Panc1 (cell line): ENCODE measurements at regions not wholly inside any gene's neighbourhood (a gene's known extent, or its start where the extent isn't known, plus 50 kb on each side); places are given as distances from the start of the nearest gene placed in this dataset.

Experiments
- ATAC-seq: fragments of 200-7000 bp; cut with Tn5 transposase; 2 replicates; pipeline ENCODE4 v1.9.1; 2020; ENCODE audit warnings: mild to moderate bottlenecking, moderate library complexity
- BruUV-seq: library from RNA; stranded (reverse); fragments of 400-500 nt; replicated peaks from 2 replicates; lab custom pipeline; 2021; lab: Mats Ljungman, UMichigan
- CTCF ChIA-PET: fragments of 300-600 bp; sonication (Branson Sonifier 250); formaldehyde crosslinking; loops from one replicate; lab custom pipeline; 2022; ENCODE audit warnings: antibody characterized with exemption; lab: Charles Lee
- POLR2A ChIA-PET: fragments of 300-600 bp; sonication (Branson Sonifier 250); formaldehyde crosslinking; loops from one replicate; lab custom pipeline; 2022; ENCODE audit warnings: antibody characterized with exemption; lab: Charles Lee
- DNase-seq: peaks from one replicate; pipeline ENCODE4 v3.0.0-alpha.2; 2010; ENCODE audit warnings: low read depth, low spot score
- H3K27ac ChIP-seq: 2 replicates; pipeline ENCODE4 v1.5.1; 2011; ENCODE audit warnings: mild to moderate bottlenecking, low read length, inconsistent platforms
- H3K27me3 ChIP-seq: fragments of 200-500 bp; sonication (Bioruptor generic); 2 replicates; pipeline ENCODE4 v1.6.0; 2014; ENCODE audit warnings: low read length, inconsistent platforms; ENCODE audit not compliant: control insufficient read depth, insufficient read depth
- H3K36me3 ChIP-seq: fragments of 200-500 bp; sonication (Bioruptor generic); 2 replicates; pipeline ENCODE4 v1.5.1; 2014; ENCODE audit warnings: inconsistent platforms, mild to moderate bottlenecking, low read length, moderate library complexity; ENCODE audit not compliant: control insufficient read depth, insufficient read depth
- H3K4me1 ChIP-seq: 2 replicates; pipeline ENCODE4 v1.5.1; 2011; ENCODE audit warnings: inconsistent platforms, mild to moderate bottlenecking, low read length, moderate library complexity; ENCODE audit not compliant: control insufficient read depth, insufficient read depth
- H3K4me3 ChIP-seq, 2 experiments: 2 replicates each; pipeline ENCODE4 v1.5.1; 2011 to 2012; ENCODE audit warnings: low read depth in 2 of 2, low read length in 2 of 2, mild to moderate bottlenecking in 2 of 2, inconsistent platforms in 1 of 2, moderate library complexity in 1 of 2
- H3K9me3 ChIP-seq: fragments of 200-500 bp; sonication (Bioruptor generic); 2 replicates; pipeline ENCODE4 v1.5.1; 2014; ENCODE audit warnings: low read depth, mild to moderate bottlenecking, inconsistent platforms, low read length, moderate library complexity; ENCODE audit not compliant: control insufficient read depth, insufficient read depth
- POLR2AphosphoS5 ChIP-seq: IDR thresholded peaks from 2 replicates; pipeline ENCODE4 v1.6.1; 2012; ENCODE audit warnings: mild to moderate bottlenecking, low read depth, low read length, moderate library complexity
- SIN3A ChIP-seq: IDR thresholded peaks from 2 replicates; pipeline ENCODE4 v1.6.1; 2012; ENCODE audit warnings: low read depth, mild to moderate bottlenecking, low read length, moderate library complexity, borderline replicate concordance; ENCODE audit not compliant: insufficient read depth
- TCF7L2 ChIP-seq: IDR thresholded peaks from 2 replicates; pipeline ENCODE4 v1.6.1; 2011; ENCODE audit warnings: mild to moderate bottlenecking, low read depth, low read length, inconsistent platforms
- in situ Hi-C: cut with HindIII; loops from 2 replicates; pipeline ENCODE4 v1.10.0; 2016; ENCODE audit warnings: low sequenced_read_pairs, low pct_unique_long_range_greater_than_20kb
- intact Hi-C: fragments of 100-400 bp; cut with micrococcal nuclease; formaldehyde crosslinking; loops from one replicate; pipeline ENCODE4 v1.10.0; 2022; ENCODE audit not compliant: unreplicated experiment
- TF ChIP-seq, protein P1 (sequence below), 2 experiments: IDR thresholded peaks; 2 replicates each; pipeline ENCODE4 v1.6.1; 2011 to 2012; ENCODE audit warnings: low read depth in 2 of 2, control low read depth in 1 of 2, low read length in 1 of 2, mild to moderate bottlenecking in 1 of 2, moderate library complexity in 1 of 2; ENCODE audit not compliant: insufficient read depth in 1 of 2
- TF ChIP-seq, protein P2 (sequence below): fragments of 450-650 bp; IDR thresholded peaks from 2 replicates; pipeline ENCODE4 v1.5.1; 2017; ENCODE audit warnings: mild to moderate bottlenecking

DNA sequence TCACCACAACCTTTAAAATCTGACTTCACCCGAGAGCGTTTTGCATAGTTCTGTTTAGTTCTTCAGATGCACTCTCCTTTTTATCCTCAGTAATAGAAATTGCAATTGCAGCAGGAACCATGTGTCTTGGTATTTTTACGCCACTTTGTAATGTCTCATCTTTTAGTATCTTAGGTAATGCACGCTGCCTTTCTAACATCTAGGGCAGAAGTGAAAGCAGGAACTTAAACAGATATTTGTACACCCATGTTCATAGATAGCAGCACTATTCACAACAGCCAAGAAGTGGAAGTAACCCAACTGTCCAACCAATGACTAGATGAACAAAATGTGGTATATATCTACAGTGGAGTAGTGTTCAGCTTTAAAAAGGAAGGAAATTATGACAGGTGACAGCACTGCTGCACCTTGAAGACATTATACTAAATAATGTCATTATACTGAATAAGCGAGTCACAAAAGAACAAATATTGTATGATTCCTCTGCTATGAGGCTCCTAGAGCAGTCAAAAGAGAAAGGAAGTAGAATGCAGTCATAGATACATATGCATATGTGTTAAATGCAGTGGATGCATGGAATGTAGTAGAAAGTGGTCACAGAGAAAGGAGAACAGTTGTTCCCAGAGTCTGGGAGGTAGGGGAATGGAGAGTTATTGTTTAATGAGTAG is 105.9 kb upstream of the GJB6 start:
- in situ Hi-C loops (no loop called here), intact Hi-C loops (no loop called here)
- no peaks in the 10 kb centered on the region for H3K9me3 ChIP-seq
- BruUV-seq = no TSS peak
- no peaks in the 10 kb centered on the region for H3K36me3 ChIP-seq
- ChIA-PET CTCF (no interaction called here), POLR2A (no interaction called here)
- no peak for ATAC-seq
- no peaks in the 10 kb centered on the region for H3K4me1 ChIP-seq
- H3K27ac ChIP-seq = no peak overlapping the region
- no peak overlapping the region for H3K4me3 ChIP-seq
- TF ChIP-seq POLR2AphosphoS5 (no peak), SIN3A (no peak), TCF7L2 (no peak)
- TF ChIP-seq, protein P1, sequence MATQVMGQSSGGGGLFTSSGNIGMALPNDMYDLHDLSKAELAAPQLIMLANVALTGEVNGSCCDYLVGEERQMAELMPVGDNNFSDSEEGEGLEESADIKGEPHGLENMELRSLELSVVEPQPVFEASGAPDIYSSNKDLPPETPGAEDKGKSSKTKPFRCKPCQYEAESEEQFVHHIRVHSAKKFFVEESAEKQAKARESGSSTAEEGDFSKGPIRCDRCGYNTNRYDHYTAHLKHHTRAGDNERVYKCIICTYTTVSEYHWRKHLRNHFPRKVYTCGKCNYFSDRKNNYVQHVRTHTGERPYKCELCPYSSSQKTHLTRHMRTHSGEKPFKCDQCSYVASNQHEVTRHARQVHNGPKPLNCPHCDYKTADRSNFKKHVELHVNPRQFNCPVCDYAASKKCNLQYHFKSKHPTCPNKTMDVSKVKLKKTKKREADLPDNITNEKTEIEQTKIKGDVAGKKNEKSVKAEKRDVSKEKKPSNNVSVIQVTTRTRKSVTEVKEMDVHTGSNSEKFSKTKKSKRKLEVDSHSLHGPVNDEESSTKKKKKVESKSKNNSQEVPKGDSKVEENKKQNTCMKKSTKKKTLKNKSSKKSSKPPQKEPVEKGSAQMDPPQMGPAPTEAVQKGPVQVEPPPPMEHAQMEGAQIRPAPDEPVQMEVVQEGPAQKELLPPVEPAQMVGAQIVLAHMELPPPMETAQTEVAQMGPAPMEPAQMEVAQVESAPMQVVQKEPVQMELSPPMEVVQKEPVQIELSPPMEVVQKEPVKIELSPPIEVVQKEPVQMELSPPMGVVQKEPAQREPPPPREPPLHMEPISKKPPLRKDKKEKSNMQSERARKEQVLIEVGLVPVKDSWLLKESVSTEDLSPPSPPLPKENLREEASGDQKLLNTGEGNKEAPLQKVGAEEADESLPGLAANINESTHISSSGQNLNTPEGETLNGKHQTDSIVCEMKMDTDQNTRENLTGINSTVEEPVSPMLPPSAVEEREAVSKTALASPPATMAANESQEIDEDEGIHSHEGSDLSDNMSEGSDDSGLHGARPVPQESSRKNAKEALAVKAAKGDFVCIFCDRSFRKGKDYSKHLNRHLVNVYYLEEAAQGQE (IDR thresholded peaks at IDR 0.05; ENCODE audit: insufficient read depth in 1 of 2, low read depth in 2 of 2, low read length in 1 of 2) = no peak
- TF ChIP-seq, protein P2, sequence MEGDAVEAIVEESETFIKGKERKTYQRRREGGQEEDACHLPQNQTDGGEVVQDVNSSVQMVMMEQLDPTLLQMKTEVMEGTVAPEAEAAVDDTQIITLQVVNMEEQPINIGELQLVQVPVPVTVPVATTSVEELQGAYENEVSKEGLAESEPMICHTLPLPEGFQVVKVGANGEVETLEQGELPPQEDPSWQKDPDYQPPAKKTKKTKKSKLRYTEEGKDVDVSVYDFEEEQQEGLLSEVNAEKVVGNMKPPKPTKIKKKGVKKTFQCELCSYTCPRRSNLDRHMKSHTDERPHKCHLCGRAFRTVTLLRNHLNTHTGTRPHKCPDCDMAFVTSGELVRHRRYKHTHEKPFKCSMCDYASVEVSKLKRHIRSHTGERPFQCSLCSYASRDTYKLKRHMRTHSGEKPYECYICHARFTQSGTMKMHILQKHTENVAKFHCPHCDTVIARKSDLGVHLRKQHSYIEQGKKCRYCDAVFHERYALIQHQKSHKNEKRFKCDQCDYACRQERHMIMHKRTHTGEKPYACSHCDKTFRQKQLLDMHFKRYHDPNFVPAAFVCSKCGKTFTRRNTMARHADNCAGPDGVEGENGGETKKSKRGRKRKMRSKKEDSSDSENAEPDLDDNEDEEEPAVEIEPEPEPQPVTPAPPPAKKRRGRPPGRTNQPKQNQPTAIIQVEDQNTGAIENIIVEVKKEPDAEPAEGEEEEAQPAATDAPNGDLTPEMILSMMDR = no peak
- no peak for DNase-seq
- H3K27me3 ChIP-seq = no peaks in the 10 kb centered on the region

DNA sequence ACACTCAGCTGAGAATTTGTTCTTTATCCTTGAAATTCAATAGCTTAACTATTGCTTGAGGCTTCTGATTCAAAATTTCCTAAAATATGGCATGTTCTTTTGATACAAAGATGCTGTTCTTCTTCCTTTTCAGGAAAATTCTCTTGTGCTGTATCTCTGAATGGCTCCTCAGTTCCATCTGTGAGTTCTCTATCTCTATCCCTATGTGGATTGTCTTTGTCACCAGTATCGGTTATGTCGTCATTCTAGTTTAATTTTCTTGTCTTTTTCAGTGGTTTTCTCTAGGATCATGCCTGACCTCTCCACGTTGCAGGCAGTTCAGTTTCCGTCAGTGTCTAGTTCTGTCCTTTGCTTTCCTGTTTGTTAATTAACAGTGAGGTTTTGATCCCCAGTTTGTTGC is 104.6 kb upstream of the GJB6 start:
- Histone ChIP-seq H3K9me3 (no peaks in the 10 kb centered on the region), H3K27ac (no peak overlapping the region), H3K4me3 (no peak overlapping the region), H3K4me1 (no peaks in the 10 kb centered on the region), H3K36me3 (no peaks in the 10 kb centered on the region), H3K27me3 (no peaks in the 10 kb centered on the region)
- POLR2A ChIA-PET = no interaction called here
- ATAC-seq (no peak), DNase-seq (no peak)
- CTCF ChIA-PET = no interaction called here
- TF ChIP-seq, protein P1 (IDR thresholded peaks at IDR 0.05; ENCODE audit: insufficient read depth in 1 of 2, low read depth in 2 of 2, low read length in 1 of 2) = no peak
- TF ChIP-seq, protein P2 = no peak
- TF ChIP-seq TCF7L2 (no peak), SIN3A (no peak), POLR2AphosphoS5 (no peak)
- intact Hi-C loops (no loop called here), in situ Hi-C loops (no loop called here)
- no TSS peak for BruUV-seq
